ENCODE measurements at regions not wholly inside any gene's neighbourhood (a gene's known extent, or its start where the extent isn't known, plus 50 kb on each side); places are given as distances from the start of the nearest gene placed in this dataset.

DNA sequence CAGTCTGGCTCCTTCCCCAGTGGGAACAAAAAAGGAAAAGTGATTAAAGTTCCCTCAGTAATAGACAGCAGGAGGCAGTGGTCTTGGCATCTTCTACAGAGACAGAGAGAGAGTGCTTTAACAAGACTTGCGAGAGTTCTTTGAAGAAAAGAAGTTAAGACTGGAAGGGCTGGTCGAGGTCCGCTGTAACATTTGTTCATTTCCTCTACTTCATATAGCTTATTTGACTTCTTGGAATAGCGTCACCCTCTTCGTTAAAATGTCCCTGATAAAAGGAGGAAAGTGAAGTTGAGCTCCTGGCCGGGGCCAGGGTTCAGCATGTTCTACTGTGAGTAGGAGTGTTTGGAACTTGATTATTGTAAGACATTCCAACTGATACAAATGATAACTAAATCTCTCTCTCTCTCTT is 179.8 kb downstream of the SLIT2 start:
- TF ChIP-seq CTCF (IDR thresholded peaks at IDR 0.05; ENCODE audit: borderline replicate concordance, extremely low read depth, low read length, poor library complexity, severe bottlenecking) (no peak), EZH2 (IDR thresholded peaks at IDR 0.05; ENCODE audit: borderline replicate concordance, low read depth, low read length, severe bottlenecking) (no peak)

Measured in DND-41 (cell line).